ENCODE measurements at regions not wholly inside any gene's neighbourhood (a gene's known extent, or its start where the extent isn't known, plus 50 kb on each side); places are given as distances from the start of the nearest gene placed in this dataset.

DNA sequence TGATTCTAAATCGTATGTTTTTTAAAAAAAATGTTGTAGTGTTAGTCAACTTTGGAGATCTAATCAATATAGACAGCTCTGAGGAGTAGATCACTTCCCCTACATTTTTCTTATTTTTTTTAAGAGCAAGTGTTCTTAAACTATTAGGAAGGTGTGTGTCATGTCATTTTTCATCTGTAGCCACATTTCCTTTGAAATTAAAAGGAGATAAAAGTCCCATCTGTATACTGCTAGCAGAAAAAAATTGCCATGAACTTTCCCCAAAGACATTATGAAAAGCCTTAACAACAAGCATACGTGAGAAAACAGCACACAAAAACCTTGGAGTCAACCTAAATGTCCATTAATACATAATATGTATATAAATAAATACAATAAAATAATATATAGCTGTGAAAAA is 286.6 kb downstream of the ETS1 start:
- no peaks in the 10 kb centered on the region for H3K9me3 ChIP-seq (ENCODE audit: control insufficient read depth in 2 of 3, low read length in 3 of 3)
- no peaks in the 10 kb centered on the region for H3K27me3 ChIP-seq (ENCODE audit: control insufficient read depth in 2 of 2, insufficient read depth in 2 of 2, low read length in 2 of 2)
- Mint-ChIP-seq H3K4me1 (peaks cover 54 to 92% (median 90%) of the 10 kb centered on the region in 7 donors), H3K4me3 (peak overlapping the region; percentile 63 to 97 (median 82)), H3K27me3 (no peaks in the 10 kb centered on the region), H3K27ac (peak overlapping the region; percentile 92 to 100 (median 98)), H3K36me3 (peaks cover 0 to 22% (median 0%) of the 10 kb centered on the region in 5 donors), H3K9me3 (peaks cover 0 to 4% (median 0%) of the 10 kb centered on the region in 11 donors)
- no peak for ATAC-seq
- peak overlapping the region; percentile 98 for H3K27ac ChIP-seq (ENCODE audit: low read depth, low read length)
- H3K4me1 ChIP-seq (ENCODE audit: control insufficient read depth in 2 of 2, insufficient read depth in 2 of 2, low read length in 2 of 2), result peaks cover 83 to 94% of the 10 kb centered on the region in 2 donors
- CTCF ChIA-PET, result interaction anchor here (1.2 to 2.4 kb wide), 7 partner anchors 11 to 330 kb away, joined by 3 to 11 read pairs (median 5); no protein-coding TSS in a partner anchor
- POLR2A ChIA-PET, result interaction anchor here (0.8 to 21.1 kb wide), 17 partner anchors 8 to 328 kb away, joined by 3 to 691 read pairs (median 16); no protein-coding TSS in a partner anchor
- no peaks in the 10 kb centered on the region for H3K36me3 ChIP-seq (ENCODE audit: control insufficient read depth in 2 of 3, insufficient read depth in 3 of 3, low read length in 3 of 3)
- DNase-seq, result peak in 3 of 9 donors; percentile 46 to 58 (median 47)
- H3K4me3 ChIP-seq (ENCODE audit: low read length), result no peak overlapping the region
- intact Hi-C loops (cut with micrococcal nuclease), result no loop called here

DNA sequence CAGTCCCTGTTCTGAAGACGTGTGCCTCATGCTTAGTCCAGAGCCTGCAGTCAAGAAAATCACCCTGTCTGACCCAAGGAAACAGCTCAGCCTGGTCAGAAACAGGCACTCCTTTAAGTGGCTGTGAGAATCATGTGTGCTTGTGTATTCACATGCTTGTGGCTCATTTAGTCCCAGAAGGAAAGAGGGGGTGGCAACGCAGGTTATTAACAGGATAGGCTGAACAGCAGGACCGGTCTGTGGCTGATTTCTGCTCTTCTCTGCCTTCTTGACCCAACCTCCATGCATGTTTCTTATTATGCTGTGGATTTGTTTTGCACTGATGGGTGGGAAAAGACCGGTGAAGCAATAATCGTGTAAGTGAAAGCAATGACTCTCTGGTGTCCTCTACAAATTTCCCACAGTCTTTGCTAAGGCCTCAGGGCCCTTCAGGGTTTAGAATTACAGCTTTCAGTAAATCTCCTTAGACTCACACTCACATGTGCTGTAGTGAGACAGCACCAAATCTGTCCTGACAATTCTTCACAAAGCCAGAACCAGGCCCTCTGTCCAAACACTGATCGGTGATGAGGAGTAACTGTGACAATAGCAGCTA is 288.1 kb downstream of the ETS1 start:
- H3K9me3 Mint-ChIP-seq, result peaks cover 0 to 8% (median 4%) of the 10 kb centered on the region in 11 donors
- H3K4me3 Mint-ChIP-seq, result peak overlapping the region; percentile 59 to 97 (median 80)
- no peak for ATAC-seq
- ChIA-PET POLR2A (interaction anchor here (0.6 to 21.1 kb wide), 11 partner anchors 9 to 212 kb away, joined by 3 to 691 read pairs (median 19); no protein-coding TSS in a partner anchor), CTCF (interaction anchor here (0.9 to 5.5 kb wide), 11 partner anchors 9 to 332 kb away, joined by 3 to 21 read pairs (median 4); no protein-coding TSS in a partner anchor)
- intact Hi-C loops (cut with micrococcal nuclease), result no loop called here
- peak overlapping the region; percentile 20 for H3K4me3 ChIP-seq (ENCODE audit: low read length)
- peak overlapping the region; percentile 92 to 100 (median 98) for H3K27ac Mint-ChIP-seq
- H3K36me3 Mint-ChIP-seq, result peaks cover 0 to 31% (median 9%) of the 10 kb centered on the region in 5 donors
- no peaks in the 10 kb centered on the region for H3K27me3 Mint-ChIP-seq
- H3K4me1 Mint-ChIP-seq, result peaks cover 50 to 92% (median 90%) of the 10 kb centered on the region in 7 donors
- no peak for DNase-seq
- H3K9me3 ChIP-seq (ENCODE audit: control insufficient read depth in 2 of 3, low read length in 3 of 3), result no peaks in the 10 kb centered on the region
- H3K27me3 ChIP-seq (ENCODE audit: control insufficient read depth in 2 of 2, insufficient read depth in 2 of 2, low read length in 2 of 2), result no peaks in the 10 kb centered on the region
- peak overlapping the region; percentile 98 for H3K27ac ChIP-seq (ENCODE audit: low read depth, low read length)
- peaks cover 78 to 84% of the 10 kb centered on the region in 2 donors for H3K4me1 ChIP-seq (ENCODE audit: control insufficient read depth in 2 of 2, insufficient read depth in 2 of 2, low read length in 2 of 2)
- H3K36me3 ChIP-seq (ENCODE audit: control insufficient read depth in 2 of 3, insufficient read depth in 3 of 3, low read length in 3 of 3), result no peaks in the 10 kb centered on the region

DNA sequence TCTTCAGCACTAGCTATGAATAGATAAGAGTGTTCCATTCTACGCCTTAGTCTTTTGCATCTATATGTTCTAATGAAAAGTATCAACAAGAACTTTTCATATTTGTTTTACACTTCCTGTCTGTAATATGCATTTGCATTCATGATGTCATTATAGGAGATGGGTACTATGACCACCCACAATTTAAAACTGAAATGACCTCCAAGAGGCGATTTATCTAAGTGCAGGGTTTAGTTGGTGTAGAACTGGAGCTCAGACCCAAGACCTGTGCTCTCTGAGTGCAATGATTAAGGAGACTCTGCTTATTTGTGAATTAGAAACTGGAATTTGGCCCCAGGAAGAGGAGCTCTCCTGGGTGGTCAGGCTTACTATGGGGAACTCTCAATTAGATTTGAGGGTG is 289.1 kb downstream of the ETS1 start:
- Mint-ChIP-seq H3K27me3 (no peaks in the 10 kb centered on the region), H3K36me3 (peaks cover 0 to 39% (median 10%) of the 10 kb centered on the region in 5 donors), H3K4me1 (peaks cover 48 to 92% (median 90%) of the 10 kb centered on the region in 7 donors), H3K27ac (peak overlapping the region; percentile 92 to 100 (median 98)), H3K4me3 (peak overlapping the region; percentile 59 to 97 (median 80)), H3K9me3 (peaks cover 0 to 8% (median 3%) of the 10 kb centered on the region in 11 donors)
- peak overlapping the region; percentile 98 for H3K27ac ChIP-seq (ENCODE audit: low read depth, low read length)
- intact Hi-C loops (cut with micrococcal nuclease), result no loop called here
- peak overlapping the region; percentile 20 for H3K4me3 ChIP-seq (ENCODE audit: low read length)
- no peaks in the 10 kb centered on the region for H3K27me3 ChIP-seq (ENCODE audit: control insufficient read depth in 2 of 2, insufficient read depth in 2 of 2, low read length in 2 of 2)
- ATAC-seq (no peak), DNase-seq (no peak)
- H3K4me1 ChIP-seq (ENCODE audit: control insufficient read depth in 2 of 2, insufficient read depth in 2 of 2, low read length in 2 of 2), result peaks cover 69 to 84% of the 10 kb centered on the region in 2 donors
- CTCF ChIA-PET, result interaction anchor here (0.6 to 5.5 kb wide), 6 partner anchors 8 to 333 kb away, joined by 3 to 21 read pairs (median 4); no protein-coding TSS in a partner anchor
- POLR2A ChIA-PET, result interaction anchor here (0.6 to 21.1 kb wide), 17 partner anchors 8 to 332 kb away, joined by 3 to 691 read pairs (median 8); no protein-coding TSS in a partner anchor
- H3K9me3 ChIP-seq (ENCODE audit: control insufficient read depth in 2 of 3, low read length in 3 of 3), result no peaks in the 10 kb centered on the region
- no peaks in the 10 kb centered on the region for H3K36me3 ChIP-seq (ENCODE audit: control insufficient read depth in 2 of 3, insufficient read depth in 3 of 3, low read length in 3 of 3)

DNA sequence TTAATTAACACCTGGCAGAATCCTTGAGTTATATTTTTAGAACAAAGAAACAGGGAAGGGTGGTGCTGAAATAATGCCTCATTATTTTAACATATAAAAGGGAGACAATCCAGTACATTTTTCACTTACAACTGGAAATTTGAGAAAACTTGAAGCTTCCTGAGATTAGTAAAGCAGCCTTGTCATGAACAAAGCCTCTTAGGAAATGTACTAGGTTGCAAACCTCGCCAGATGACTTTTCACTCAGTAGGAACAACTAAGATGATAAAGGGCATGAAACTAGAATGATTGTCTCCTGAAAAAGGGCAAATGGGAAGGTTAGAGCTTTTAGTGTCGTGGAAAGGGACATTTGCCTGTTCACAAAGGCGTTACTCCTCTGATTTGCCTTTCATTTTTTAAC is 289.6 kb downstream of the ETS1 start:
- no peaks in the 10 kb centered on the region for H3K27me3 ChIP-seq (ENCODE audit: control insufficient read depth in 2 of 2, insufficient read depth in 2 of 2, low read length in 2 of 2)
- peak overlapping the region; percentile 98 for H3K27ac ChIP-seq (ENCODE audit: low read depth, low read length)
- peaks cover 67 to 84% of the 10 kb centered on the region in 2 donors for H3K4me1 ChIP-seq (ENCODE audit: control insufficient read depth in 2 of 2, insufficient read depth in 2 of 2, low read length in 2 of 2)
- Mint-ChIP-seq H3K27me3 (no peaks in the 10 kb centered on the region), H3K4me3 (peak overlapping the region; percentile 59 to 97 (median 80)), H3K27ac (peak overlapping the region; percentile 92 to 100 (median 98)), H3K36me3 (peaks cover 0 to 44% (median 14%) of the 10 kb centered on the region in 5 donors), H3K4me1 (peaks cover 47 to 92% (median 90%) of the 10 kb centered on the region in 7 donors), H3K9me3 (peaks cover 0 to 8% (median 3%) of the 10 kb centered on the region in 11 donors)
- ATAC-seq (no peak), DNase-seq (no peak)
- H3K4me3 ChIP-seq (ENCODE audit: low read length), result no peak overlapping the region
- no peaks in the 10 kb centered on the region for H3K36me3 ChIP-seq (ENCODE audit: control insufficient read depth in 2 of 3, insufficient read depth in 3 of 3, low read length in 3 of 3)
- ChIA-PET CTCF (interaction anchor here (0.6 to 5.5 kb wide), 7 partner anchors 11 to 334 kb away, joined by 3 to 21 read pairs (median 4); no protein-coding TSS in a partner anchor), POLR2A (interaction anchor here (1.1 to 21.1 kb wide), 15 partner anchors 8 to 333 kb away, joined by 3 to 691 read pairs (median 9); no protein-coding TSS in a partner anchor)
- H3K9me3 ChIP-seq (ENCODE audit: control insufficient read depth in 2 of 3, low read length in 3 of 3), result no peaks in the 10 kb centered on the region
- intact Hi-C loops (cut with micrococcal nuclease), result no loop called here

DNA sequence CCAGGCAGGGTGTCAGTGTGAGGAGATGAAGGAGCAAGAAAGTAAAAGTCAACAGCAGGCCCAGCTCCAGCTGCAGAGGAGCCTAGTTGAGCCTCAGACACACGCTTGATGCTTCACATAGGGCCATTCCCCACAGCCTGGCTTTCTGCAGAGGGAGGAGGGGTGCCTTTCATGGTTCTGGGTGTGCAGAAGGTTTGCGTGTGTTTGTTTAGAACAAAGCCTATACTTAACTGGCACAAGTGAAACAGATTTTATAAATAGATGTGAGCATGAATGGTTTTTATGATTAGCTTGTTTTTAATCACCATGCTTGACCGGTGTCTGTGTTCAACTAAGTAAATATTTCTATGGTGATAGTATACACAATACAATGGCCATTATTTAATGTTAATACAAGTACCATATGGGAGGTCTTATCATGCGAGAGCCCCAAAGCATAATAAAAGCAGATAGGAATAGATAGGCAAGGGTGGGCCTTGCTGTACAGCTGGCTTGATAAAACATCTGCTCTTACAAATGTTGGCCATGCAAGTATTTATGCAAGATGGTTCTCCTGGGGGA is 290.2 kb downstream of the ETS1 start:
- intact Hi-C loops (cut with micrococcal nuclease), result no loop called here
- Histone ChIP-seq H3K27ac (ENCODE audit: low read depth, low read length) (peak overlapping the region; percentile 98), H3K27me3 (ENCODE audit: control insufficient read depth in 2 of 2, insufficient read depth in 2 of 2, low read length in 2 of 2) (no peaks in the 10 kb centered on the region), H3K9me3 (ENCODE audit: control insufficient read depth in 2 of 3, low read length in 3 of 3) (no peaks in the 10 kb centered on the region), H3K36me3 (ENCODE audit: control insufficient read depth in 2 of 3, insufficient read depth in 3 of 3, low read length in 3 of 3) (no peaks in the 10 kb centered on the region), H3K4me1 (ENCODE audit: control insufficient read depth in 2 of 2, insufficient read depth in 2 of 2, low read length in 2 of 2) (peaks cover 71 to 89% of the 10 kb centered on the region in 2 donors), H3K4me3 (ENCODE audit: low read length) (no peak overlapping the region)
- ATAC-seq (peak; percentile 76), DNase-seq (peak in 5 of 9 donors; percentile 42 to 67 (median 56))
- Mint-ChIP-seq H3K4me1 (peaks cover 51 to 97% (median 94%) of the 10 kb centered on the region in 7 donors), H3K36me3 (peaks cover 0 to 48% (median 14%) of the 10 kb centered on the region in 5 donors), H3K9me3 (peaks cover 0 to 8% (median 4%) of the 10 kb centered on the region in 11 donors), H3K27ac (peak overlapping the region; percentile 92 to 100 (median 98)), H3K27me3 (no peaks in the 10 kb centered on the region), H3K4me3 (peak overlapping the region; percentile 55 to 97 (median 78))
- POLR2A ChIA-PET, result interaction anchor here (0.5 to 21.1 kb wide), 16 partner anchors 8 to 333 kb away, joined by 3 to 691 read pairs (median 8); no protein-coding TSS in a partner anchor
- CTCF ChIA-PET, result interaction anchor here (0.8 to 5.5 kb wide), 8 partner anchors 11 to 534 kb away, joined by 3 to 21 read pairs (median 4); no protein-coding TSS in a partner anchor

DNA sequence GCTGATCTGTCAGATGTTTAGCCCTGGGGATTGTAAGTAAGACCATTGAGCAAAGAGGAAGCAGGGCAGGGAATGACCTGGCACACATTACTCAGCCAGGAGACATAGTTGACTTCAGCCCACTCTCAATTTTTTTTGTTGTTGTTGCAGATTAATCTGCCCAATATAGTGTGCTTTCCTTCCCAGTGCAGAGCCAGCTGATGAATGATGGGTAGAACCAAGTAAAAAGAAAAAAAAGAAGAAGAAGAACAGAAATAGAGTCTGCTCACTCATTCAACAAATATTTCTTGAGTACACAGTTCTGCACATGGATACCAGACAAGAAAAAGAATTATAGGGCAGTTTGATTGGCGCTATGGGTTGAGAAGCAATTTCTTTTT is 292.7 kb downstream of the ETS1 start:
- H3K9me3 Mint-ChIP-seq, result peaks cover 0 to 8% (median 3%) of the 10 kb centered on the region in 11 donors
- H3K4me1 Mint-ChIP-seq, result peaks cover 69 to 100% (median 100%) of the 10 kb centered on the region in 7 donors
- ChIA-PET CTCF (interaction anchor here (0.7 to 5.5 kb wide), 3 partner anchors 9 to 337 kb away, joined by 3 to 21 read pairs (median 3); no protein-coding TSS in a partner anchor), POLR2A (interaction anchor here (0.7 to 21.1 kb wide), 11 partner anchors 8 to 335 kb away, joined by 3 to 691 read pairs (median 4); no protein-coding TSS in a partner anchor)
- peaks cover 71 to 94% of the 10 kb centered on the region in 2 donors for H3K4me1 ChIP-seq (ENCODE audit: control insufficient read depth in 2 of 2, insufficient read depth in 2 of 2, low read length in 2 of 2)
- peaks cover 0 to 51% (median 10%) of the 10 kb centered on the region in 5 donors for H3K36me3 Mint-ChIP-seq
- no peaks in the 10 kb centered on the region for H3K36me3 ChIP-seq (ENCODE audit: control insufficient read depth in 2 of 3, insufficient read depth in 3 of 3, low read length in 3 of 3)
- H3K27ac Mint-ChIP-seq, result peak overlapping the region; percentile 71 to 100 (median 98)
- intact Hi-C loops (cut with micrococcal nuclease), result no loop called here
- peak overlapping the region in 9 of 10 donors; percentile 4 to 98 (median 39) for H3K4me3 Mint-ChIP-seq
- DNase-seq (no peak), ATAC-seq (no peak)
- H3K27me3 ChIP-seq (ENCODE audit: control insufficient read depth in 2 of 2, insufficient read depth in 2 of 2, low read length in 2 of 2), result no peaks in the 10 kb centered on the region
- no peak overlapping the region for H3K4me3 ChIP-seq (ENCODE audit: low read length)
- H3K27ac ChIP-seq (ENCODE audit: low read depth, low read length), result peak overlapping the region; percentile 98
- no peaks in the 10 kb centered on the region for H3K9me3 ChIP-seq (ENCODE audit: control insufficient read depth in 2 of 3, low read length in 3 of 3)
- H3K27me3 Mint-ChIP-seq, result no peaks in the 10 kb centered on the region

All from naive thymus-derived CD4-positive, alpha-beta T cell (primary cell).